GM23338 (cell line): ENCODE measurements at regions not wholly inside any gene's neighbourhood (a gene's known extent, or its start where the extent isn't known, plus 50 kb on each side); places are given as distances from the start of the nearest gene placed in this dataset.

Source experiments
- ATAC-seq: fragments of 200-7000 bp; cut with Tn5 transposase; 3 replicates; pipeline ENCODE4 v1.9.1; 2020
- DNase-seq: peaks from one replicate; pipeline ENCODE4 v3.0.0-alpha.2; 2015; ENCODE audit warnings: low spot score
- H2AFZ ChIP-seq: fragments of 200-600 bp; sonication (generic); 2 replicates; pipeline ENCODE4 v1.8.0; 2016; ENCODE audit warnings: antibody characterized with exemption, mild to moderate bottlenecking, moderate library complexity
- H3F3A ChIP-seq: fragments of 200-600 bp; sonication (generic); replicated peaks from 2 replicates; pipeline ENCODE4 v1.8.0; 2017; ENCODE audit warnings: antibody characterized with exemption, mixed run types, low read depth
- H3K27ac ChIP-seq: fragments of 200-600 bp; sonication (generic); 2 replicates; pipeline ENCODE4 v1.6.1; 2016; ENCODE audit warnings: low read depth
- H3K27me3 ChIP-seq: fragments of 200-600 bp; sonication (generic); 2 replicates; pipeline ENCODE4 v1.8.0; 2016; ENCODE audit warnings: mild to moderate bottlenecking, mixed run types, moderate library complexity; ENCODE audit not compliant: insufficient read depth
- H3K36me3 ChIP-seq: fragments of 200-600 bp; sonication (generic); 2 replicates; pipeline ENCODE4 v1.8.0; 2016; ENCODE audit warnings: mild to moderate bottlenecking; ENCODE audit not compliant: insufficient read depth
- H3K4me1 ChIP-seq: fragments of 200-600 bp; sonication (generic); 2 replicates; pipeline ENCODE4 v1.8.0; 2016; ENCODE audit warnings: mild to moderate bottlenecking, moderate library complexity; ENCODE audit not compliant: insufficient read depth
- H3K4me2 ChIP-seq: fragments of 200-600 bp; sonication (generic); 2 replicates; pipeline ENCODE4 v1.7.1; 2017; ENCODE audit warnings: mixed run types
- H3K4me3 ChIP-seq: fragments of 200-600 bp; sonication (generic); 2 replicates; pipeline ENCODE4 v1.6.1; 2016; ENCODE audit warnings: mixed run types
- H3K79me2 ChIP-seq: fragments of 200-600 bp; sonication (generic); replicated peaks from 2 replicates; pipeline ENCODE4 v1.8.0; 2017; ENCODE audit warnings: mild to moderate bottlenecking; ENCODE audit not compliant: insufficient read depth
- H3K9me2 ChIP-seq: fragments of 200-600 bp; sonication (generic); 2 replicates; pipeline ENCODE4 v1.8.0; 2017; ENCODE audit not compliant: insufficient read depth
- H4K20me1 ChIP-seq: fragments of 200-600 bp; sonication (generic); replicated peaks from 2 replicates; pipeline ENCODE4 v1.8.0; 2017; ENCODE audit warnings: mild to moderate bottlenecking; ENCODE audit not compliant: insufficient read depth
- H3K27ac Mint-ChIP-seq: 2 replicates; pipeline ENCODE4 v1.8.0; 2020; ENCODE audit warnings: inconsistent platforms, mild to moderate bottlenecking, moderate library complexity, mixed read lengths
- H3K27me3 Mint-ChIP-seq: 3 replicates; pipeline ENCODE4 v1.8.0; 2022; ENCODE audit warnings: low read depth, mild to moderate bottlenecking, moderate library complexity, mixed read lengths, inconsistent platforms; ENCODE audit not compliant: insufficient read depth, poor library complexity
- H3K36me3 Mint-ChIP-seq: 3 replicates; pipeline ENCODE4 v1.8.0; 2021; ENCODE audit warnings: low read depth, mild to moderate bottlenecking, inconsistent platforms, moderate library complexity, mixed read lengths
- H3K4me1 Mint-ChIP-seq: 3 replicates; pipeline ENCODE4 v1.8.0; 2020; ENCODE audit warnings: mild to moderate bottlenecking, inconsistent platforms, mixed read lengths
- H3K4me3 Mint-ChIP-seq: 3 replicates; pipeline ENCODE4 v1.8.0; 2021; ENCODE audit warnings: moderate library complexity, mild to moderate bottlenecking, inconsistent platforms, mixed read lengths
- H3K9me3 Mint-ChIP-seq: 3 replicates; pipeline ENCODE4 v1.8.0; 2020; ENCODE audit warnings: moderate library complexity, mild to moderate bottlenecking, inconsistent platforms, mixed read lengths
- CREB1 ChIP-seq: fragments of 250-450 bp; sonication (Bioruptor Pico); IDR thresholded peaks from 2 replicates; pipeline ENCODE4 v1.5.0; 2020; ENCODE audit warnings: low read depth, mild to moderate bottlenecking, moderate library complexity
- CTCF ChIP-seq, 2 experiments: fragments of 200-600 bp in 1 of 2; sonication (generic) in 1 of 2; conservative IDR thresholded peaks; 2 replicates each; pipeline versions ENCODE4 v1.5.1 to v1.6.1; 2016 to 2017; ENCODE audit warnings: antibody characterized with exemption in 2 of 2, low read depth in 2 of 2, mild to moderate bottlenecking in 2 of 2, moderate library complexity in 1 of 2
- EZH2 ChIP-seq: fragments of 200-600 bp; sonication (generic); IDR thresholded peaks from one replicate; pipeline ENCODE4 v1.8.0; 2017; ENCODE audit warnings: antibody characterized with exemption, mild to moderate bottlenecking, low read depth; ENCODE audit not compliant: unreplicated experiment
- JUNB ChIP-seq: IDR thresholded peaks from one replicate; pipeline ENCODE4 v1.6.1; 2016; ENCODE audit warnings: antibody characterized with exemption; ENCODE audit not compliant: unreplicated experiment
- REST ChIP-seq: IDR thresholded peaks from one replicate; pipeline ENCODE4 v1.6.1; 2018; ENCODE audit warnings: antibody characterized with exemption; ENCODE audit not compliant: unreplicated experiment
- STAT1 ChIP-seq: IDR thresholded peaks from one replicate; pipeline ENCODE4 v1.6.1; 2016; ENCODE audit warnings: antibody characterized with exemption; ENCODE audit not compliant: unreplicated experiment
- ZNF462 ChIP-seq: fragments of 250-450 bp; sonication (Bioruptor Pico); IDR thresholded peaks from 2 replicates; pipeline ENCODE4 v1.5.0; 2020; ENCODE audit warnings: mild to moderate bottlenecking, moderate library complexity

- Histone ChIP-seq H3K4me2 (no peak overlapping the region), H3K4me3 (no peak overlapping the region), H4K20me1 (no peaks in the 10 kb centered on the region), H3K36me3 (no peaks in the 10 kb centered on the region), H3K79me2 (no peaks in the 10 kb centered on the region), H3K27me3 (no peaks in the 10 kb centered on the region), H3K9me2 (no peaks in the 10 kb centered on the region), H2AFZ (no peak overlapping the region), H3F3A (no peaks in the 10 kb centered on the region), H3K27ac (no peak overlapping the region), H3K4me1 (peaks cover 11% of the 10 kb centered on the region)
- H3K36me3 Mint-ChIP-seq, result no peaks in the 10 kb centered on the region
- H3K9me3 Mint-ChIP-seq, result no peaks in the 10 kb centered on the region
- no peaks in the 10 kb centered on the region for H3K27me3 Mint-ChIP-seq
- no peak for ATAC-seq
- peak in 1 of 2 experiments; percentile 64; a peak in 3 of 4 replicates for TF ChIP-seq CTCF (conservative IDR thresholded peaks at IDR 0.05; ENCODE audit: low read depth in 2 of 2)
- no peak for TF ChIP-seq CREB1 (CRISPR knock-in tag)
- peaks cover 13% of the 10 kb centered on the region for H3K4me1 Mint-ChIP-seq
- H3K27ac Mint-ChIP-seq, result no peak overlapping the region
- DNase-seq, result peak; percentile 17
- no peak overlapping the region for H3K4me3 Mint-ChIP-seq
Observed at GRCh38 chr5:104347119-104347708, 784.6 kb upstream of the NUDT12 start.

GRCh38 chr5:104345222-104346016 lies 782.8 kb upstream of the NUDT12 start:
- H3K27ac Mint-ChIP-seq, result no peak overlapping the region
- no peaks in the 10 kb centered on the region for H3K9me3 Mint-ChIP-seq
- H3K4me1 Mint-ChIP-seq, result peaks cover 16% of the 10 kb centered on the region
- H3K4me2 ChIP-seq, result no peak overlapping the region
- no peak for DNase-seq
- H3K27me3 Mint-ChIP-seq, result no peaks in the 10 kb centered on the region
- H3K4me1 ChIP-seq, result peaks cover 13% of the 10 kb centered on the region
- H3K27me3 ChIP-seq, result no peaks in the 10 kb centered on the region
- no peaks in the 10 kb centered on the region for H3K9me2 ChIP-seq
- ATAC-seq, result no peak
- H2AFZ ChIP-seq, result no peak overlapping the region; the same call in none of the 2 replicates
- no peak overlapping the region for H3K27ac ChIP-seq
- H3K79me2 ChIP-seq, result no peaks in the 10 kb centered on the region
- H3K36me3 Mint-ChIP-seq, result no peaks in the 10 kb centered on the region
- no peak overlapping the region for H3K4me3 Mint-ChIP-seq
- H4K20me1 ChIP-seq, result no peaks in the 10 kb centered on the region
- H3K36me3 ChIP-seq, result no peaks in the 10 kb centered on the region
- no peak overlapping the region for H3K4me3 ChIP-seq
- H3F3A ChIP-seq, result no peaks in the 10 kb centered on the region
- TF ChIP-seq REST (no peak), ZNF462 (CRISPR knock-in tag) (no peak), EZH2 (no peak), STAT1 (no peak), CREB1 (CRISPR knock-in tag) (no peak), JUNB (no peak)
